A549 (cell line): ENCODE measurements at regions not wholly inside any gene's neighbourhood (a gene's known extent, or its start where the extent isn't known, plus 50 kb on each side); places are given as distances from the start of the nearest gene placed in this dataset.

Experiments
- ATAC-seq, 2 experiments: fragments of 200-7000 bp in 1 of 2; fragments of >200 bp in 1 of 2; cut with Nextera tagmentation in 1 of 2; cut with Tn5 transposase in 1 of 2; 3 replicates each; pipeline versions ENCODE4 v1.8.0 to v1.9.1; 2018 to 2020; ENCODE audit warnings: mild to moderate bottlenecking in 1 of 2, moderate library complexity in 1 of 2
- CTCF ChIA-PET: fragments of 300-600 bp; sonication (Branson Sonifier 250); formaldehyde crosslinking; extraction: SDS; loops from one replicate; lab custom pipeline; 2021; ENCODE audit warnings: antibody characterized with exemption, inconsistent platforms; lab: Yijun Ruan, JAX
- POLR2A ChIA-PET: fragments of 350-600 bp; formaldehyde crosslinking; extraction: SDS; loops from one replicate; lab custom pipeline; 2021; ENCODE audit warnings: antibody characterized with exemption, inconsistent platforms; lab: Yijun Ruan, JAX
- DNase-seq, 2 experiments: peaks; one replicate each; pipeline versions ENCODE4 v3.0.0 to v3.0.0-alpha.2; 2011 to 2016; ENCODE audit warnings: low read depth in 1 of 2, low spot score in 1 of 2
- FAIRE-seq: peaks from 2 replicates; lab custom pipeline; 2011; peaks lifted over from hg19 to GRCh38; lab: Jason Lieb, UNC
- H3K27ac ChIP-seq, 2 experiments: fragments of >200 bp; sonication (Bioruptor Twin); formaldehyde crosslinking; 3 replicates each; pipeline ENCODE4 v1.5.1; 2016 to 2017
- H3K4me1 ChIP-seq: fragments of >200 bp; sonication (Bioruptor Twin); formaldehyde crosslinking; 3 replicates; pipeline ENCODE4 v1.6.1; 2016
- H3K4me2 ChIP-seq: fragments of >200 bp; sonication (Bioruptor Twin); formaldehyde crosslinking; 3 replicates; pipeline ENCODE4 v1.6.1; 2016
- H3K4me3 ChIP-seq: fragments of >200 bp; sonication (Bioruptor Twin); formaldehyde crosslinking; 3 replicates; pipeline ENCODE4 v1.5.1; 2016
- H3K9me3 ChIP-seq: fragments of >200 bp; sonication (Bioruptor Twin); formaldehyde crosslinking; 3 replicates; pipeline ENCODE4 v1.6.1; 2016
- CHD2 ChIP-seq: fragments of 150-350 bp; IDR thresholded peaks from 2 replicates; pipeline ENCODE4 v1.6.1; 2014; ENCODE audit warnings: low read length; ENCODE audit not compliant: partially characterized antibody
- EP300 ChIP-seq, 2 experiments: fragments of >200 bp; sonication (Bioruptor Twin); formaldehyde crosslinking; IDR thresholded peaks; 2 replicates in 1 of 2; 3 replicates in 1 of 2; pipeline ENCODE4 v1.6.1; 2016 to 2017
- FOSB ChIP-seq: fragments of 250-450 bp; sonication (Bioruptor Pico); IDR thresholded peaks from 2 replicates; pipeline ENCODE4 v1.5.0; 2020; ENCODE audit warnings: mild to moderate bottlenecking, moderate library complexity
- FOXS1 ChIP-seq: fragments of 250-450 bp; sonication (Bioruptor Pico); IDR thresholded peaks from 2 replicates; pipeline ENCODE4 v1.5.0; 2020; ENCODE audit warnings: mild to moderate bottlenecking, moderate library complexity
- JUN ChIP-seq, 2 experiments: fragments of >200 bp; sonication (Bioruptor Twin); formaldehyde crosslinking; IDR thresholded peaks; 2 replicates in 1 of 2; 3 replicates in 1 of 2; pipeline ENCODE4 v1.6.1; 2016 to 2017
- MYC ChIP-seq: IDR thresholded peaks from 2 replicates; pipeline ENCODE4 v1.6.1; 2012; ENCODE audit warnings: mild to moderate bottlenecking, inconsistent platforms, low read length, improper control_type of control experiment, borderline replicate concordance
- NR3C1 ChIP-seq: fragments of >200 bp; sonication (Bioruptor Twin); formaldehyde crosslinking; IDR thresholded peaks from 3 replicates; pipeline ENCODE4 v1.6.1; 2017
- RAD21 ChIP-seq, 2 experiments: fragments of >200 bp in 1 of 2; sonication (Bioruptor Twin) in 1 of 2; formaldehyde crosslinking in 1 of 2; IDR thresholded peaks in 1 of 2; conservative IDR thresholded peaks in 1 of 2; 2 replicates in 1 of 2; 3 replicates in 1 of 2; pipeline ENCODE4 v1.6.1; 2012 to 2018; ENCODE audit warnings: inconsistent platforms in 1 of 2
- RARB ChIP-seq: fragments of 250-450 bp; sonication (Bioruptor Pico); IDR thresholded peaks from 2 replicates; pipeline ENCODE4 v1.8.0; 2021; ENCODE audit warnings: mild to moderate bottlenecking, moderate library complexity
- RCOR1 ChIP-seq: fragments of 150-350 bp; IDR thresholded peaks from 2 replicates; pipeline ENCODE4 v1.6.1; 2014; ENCODE audit warnings: antibody characterized with exemption, low read length, low read depth
- RNF2 ChIP-seq: fragments of 200-600 bp; sonication (generic); IDR thresholded peaks from 2 replicates; pipeline ENCODE4 v1.6.1; 2016; ENCODE audit warnings: low read depth, mild to moderate bottlenecking, antibody characterized with exemption, moderate library complexity, borderline replicate concordance
- SMC3 ChIP-seq: fragments of >200 bp; sonication (Bioruptor Twin); formaldehyde crosslinking; IDR thresholded peaks from 3 replicates; pipeline ENCODE4 v1.6.1; 2018; ENCODE audit warnings: inconsistent platforms
- TFCP2L1 ChIP-seq: fragments of 250-450 bp; sonication (Bioruptor Pico); IDR thresholded peaks from 2 replicates; pipeline ENCODE4 v1.5.0; 2021; ENCODE audit warnings: mild to moderate bottlenecking
- TP53 ChIP-seq: fragments of 250-450 bp; sonication (Bioruptor Pico); IDR thresholded peaks from 2 replicates; pipeline ENCODE4 v1.5.0; 2021; ENCODE audit warnings: mild to moderate bottlenecking, moderate library complexity
- WGBS: methylation state at CpG from one replicate; pipeline ENCODE4 v1.1.6; 2017; ENCODE audit errors: missing lambda C conversion rate; 5-methylcytosine and 5-hydroxymethylcytosine counted together
- TF ChIP-seq, protein P1 (sequence below): fragments of >200 bp; sonication (Bioruptor Twin); formaldehyde crosslinking; IDR thresholded peaks from 3 replicates; pipeline ENCODE4 v1.5.1; 2016
- TF ChIP-seq, protein P2 (sequence below): fragments of 250-450 bp; sonication (Bioruptor Pico); IDR thresholded peaks from 2 replicates; pipeline ENCODE4 v1.5.0; 2020; ENCODE audit warnings: low read depth, mild to moderate bottlenecking, moderate library complexity

DNA sequence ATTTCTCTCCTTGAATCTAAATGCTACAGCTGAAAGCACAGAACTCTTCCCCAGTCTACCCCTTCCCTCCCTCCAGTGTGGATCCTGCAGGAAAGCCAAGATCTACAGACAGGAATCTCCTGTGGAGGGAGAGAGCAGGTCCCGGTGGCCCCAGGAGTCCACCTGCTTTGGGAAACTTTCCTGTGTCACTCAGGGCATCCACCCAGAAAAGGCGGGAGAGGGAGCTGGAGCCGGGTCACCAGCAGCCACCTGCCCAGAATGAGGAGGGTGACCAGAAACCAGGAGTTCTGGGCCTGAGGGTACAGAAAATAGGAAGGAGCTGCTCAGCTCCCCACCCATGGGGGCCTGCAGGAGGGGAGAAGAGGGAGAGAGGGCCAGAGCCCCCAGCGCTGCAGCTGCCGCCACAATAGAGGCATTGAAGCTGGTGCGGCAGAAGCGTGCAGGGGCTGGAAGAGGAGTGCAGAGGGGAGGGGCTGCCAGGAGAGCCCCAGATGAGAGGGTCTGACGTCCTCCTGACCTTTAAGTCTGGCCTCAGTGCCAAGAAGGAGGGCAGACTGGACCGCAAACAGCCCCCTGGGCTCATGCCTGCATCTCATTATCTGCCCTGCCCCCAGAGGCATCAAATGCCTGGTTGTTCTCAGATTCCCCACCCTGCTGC lies 56.3 kb upstream of the TMEM72 start:
- no peak for DNase-seq
- H3K4me3 ChIP-seq, result no peak overlapping the region
- no peak overlapping the region for H3K4me2 ChIP-seq
- no peak for FAIRE-seq
- H3K4me1 ChIP-seq, result no peaks in the 10 kb centered on the region
- WGBS, result 52% methylated on average over 9 of the region's 9 CpGs
- ChIA-PET POLR2A (no interaction called here), CTCF (interaction anchor here (0.8 to 6.3 kb wide), 3 partner anchors 8 to 14 kb away, joined by 4 to 36 read pairs (median 5); no protein-coding TSS in a partner anchor)
- no peak for ATAC-seq
- H3K9me3 ChIP-seq, result no peaks in the 10 kb centered on the region
- no peak overlapping the region for H3K27ac ChIP-seq
- TF ChIP-seq RNF2 (no peak), RARB (CRISPR knock-in tag) (no peak), FOSB (CRISPR knock-in tag) (no peak), TP53 (no peak), FOXS1 (CRISPR knock-in tag) (no peak)
- TF ChIP-seq, protein P1, sequence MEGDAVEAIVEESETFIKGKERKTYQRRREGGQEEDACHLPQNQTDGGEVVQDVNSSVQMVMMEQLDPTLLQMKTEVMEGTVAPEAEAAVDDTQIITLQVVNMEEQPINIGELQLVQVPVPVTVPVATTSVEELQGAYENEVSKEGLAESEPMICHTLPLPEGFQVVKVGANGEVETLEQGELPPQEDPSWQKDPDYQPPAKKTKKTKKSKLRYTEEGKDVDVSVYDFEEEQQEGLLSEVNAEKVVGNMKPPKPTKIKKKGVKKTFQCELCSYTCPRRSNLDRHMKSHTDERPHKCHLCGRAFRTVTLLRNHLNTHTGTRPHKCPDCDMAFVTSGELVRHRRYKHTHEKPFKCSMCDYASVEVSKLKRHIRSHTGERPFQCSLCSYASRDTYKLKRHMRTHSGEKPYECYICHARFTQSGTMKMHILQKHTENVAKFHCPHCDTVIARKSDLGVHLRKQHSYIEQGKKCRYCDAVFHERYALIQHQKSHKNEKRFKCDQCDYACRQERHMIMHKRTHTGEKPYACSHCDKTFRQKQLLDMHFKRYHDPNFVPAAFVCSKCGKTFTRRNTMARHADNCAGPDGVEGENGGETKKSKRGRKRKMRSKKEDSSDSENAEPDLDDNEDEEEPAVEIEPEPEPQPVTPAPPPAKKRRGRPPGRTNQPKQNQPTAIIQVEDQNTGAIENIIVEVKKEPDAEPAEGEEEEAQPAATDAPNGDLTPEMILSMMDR, result no peak
- TF ChIP-seq, protein P2, sequence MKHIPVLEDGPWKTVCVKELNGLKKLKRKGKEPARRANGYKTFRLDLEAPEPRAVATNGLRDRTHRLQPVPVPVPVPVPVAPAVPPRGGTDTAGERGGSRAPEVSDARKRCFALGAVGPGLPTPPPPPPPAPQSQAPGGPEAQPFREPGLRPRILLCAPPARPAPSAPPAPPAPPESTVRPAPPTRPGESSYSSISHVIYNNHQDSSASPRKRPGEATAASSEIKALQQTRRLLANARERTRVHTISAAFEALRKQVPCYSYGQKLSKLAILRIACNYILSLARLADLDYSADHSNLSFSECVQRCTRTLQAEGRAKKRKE (CRISPR knock-in tag), result no peak

DNA sequence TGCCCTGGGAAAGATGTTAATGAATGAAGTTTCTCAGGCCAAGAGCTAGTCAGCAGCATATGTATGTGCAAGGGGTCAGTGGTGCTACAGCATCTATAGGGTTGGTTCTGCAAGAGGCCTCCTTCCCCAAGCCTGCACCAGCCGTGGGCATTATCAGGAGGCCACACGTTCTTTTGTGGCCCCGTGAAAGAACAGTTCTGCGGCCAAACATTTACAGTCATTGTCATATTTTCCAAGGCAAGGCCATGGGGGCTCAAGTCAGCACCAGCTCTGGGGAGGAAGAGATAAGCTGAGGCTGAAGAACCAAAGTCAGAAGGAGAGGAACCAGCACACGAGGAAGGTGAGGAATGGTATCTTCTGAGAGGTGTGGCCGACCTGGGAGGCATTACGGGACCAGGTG lies 54.4 kb upstream of the TMEM72 start:
- Histone ChIP-seq H3K4me1 (no peaks in the 10 kb centered on the region), H3K27ac (no peak overlapping the region), H3K4me3 (no peak overlapping the region), H3K9me3 (no peaks in the 10 kb centered on the region), H3K4me2 (no peak overlapping the region)
- WGBS, result 25% methylated on average over 7 of the region's 7 CpGs
- DNase-seq (no peak), FAIRE-seq (no peak), ATAC-seq (no peak)
- ChIA-PET CTCF (interaction anchor here (1.1 to 6.3 kb wide), 6 partner anchors 9 to 45 kb away, joined by 3 to 36 read pairs (median 6); no protein-coding TSS in a partner anchor), POLR2A (no interaction called here)
- TF ChIP-seq NR3C1 (no peak), EP300 (IDR thresholded peaks at IDR 0.05) (no peak), MYC (no peak), FOSB (CRISPR knock-in tag) (no peak), RCOR1 (no peak), RARB (CRISPR knock-in tag) (no peak), CHD2 (no peak), TFCP2L1 (CRISPR knock-in tag) (no peak)
- TF ChIP-seq, all 56 proteins: peak for 0

DNA sequence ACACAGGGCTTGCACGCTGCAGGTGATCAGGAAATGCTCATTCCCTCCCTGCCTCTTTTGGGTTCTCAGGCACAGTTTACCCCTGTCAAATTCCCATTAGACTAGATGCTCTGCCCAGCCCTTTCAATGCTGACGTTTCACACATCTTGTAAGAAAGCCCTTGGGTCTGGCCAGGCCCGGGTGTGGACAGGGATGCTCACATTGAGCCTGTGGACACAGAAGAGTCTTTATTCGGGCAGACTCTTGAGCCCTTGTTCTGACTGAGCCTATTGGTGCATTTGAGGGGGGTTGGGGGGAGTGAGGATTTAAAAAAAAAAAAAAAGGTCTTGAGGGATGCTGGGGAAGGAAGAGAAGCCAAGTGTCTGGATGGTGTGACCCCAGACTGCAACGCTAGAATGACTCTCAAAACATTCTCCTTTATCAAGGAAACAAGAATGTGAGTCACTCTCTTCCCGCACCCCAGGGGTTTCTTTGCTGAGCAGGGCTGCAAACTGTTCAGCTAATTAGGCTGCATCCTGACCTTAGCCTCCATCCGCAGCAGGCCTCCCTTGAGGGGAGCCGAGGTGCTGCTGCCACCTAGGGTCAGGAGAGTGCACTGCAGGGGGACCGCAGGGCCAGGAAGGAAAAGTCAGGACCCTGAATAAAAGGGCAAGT lies 53.6 kb upstream of the TMEM72 start:
- FAIRE-seq, result no peak

More for the DNA sequence above, 53.6 kb upstream of the TMEM72 start:
- 32% methylated on average over 9 of the region's 9 CpGs for WGBS
- ATAC-seq (peak; percentile 44 to 83; a peak in 3 of 6 replicates), DNase-seq (peak; percentile 41 to 55)
- CTCF ChIA-PET, result interaction anchor here (0.7 to 6.3 kb wide), 15 partner anchors 8 to 1187 kb away, joined by 3 to 36 read pairs (median 4); no protein-coding TSS in a partner anchor
- Histone ChIP-seq H3K4me2 (no peak overlapping the region), H3K27ac (no peak overlapping the region), H3K9me3 (no peaks in the 10 kb centered on the region)
- TF ChIP-seq JUN (IDR thresholded peaks at IDR 0.05) (no peak), RAD21 (conservative IDR thresholded peaks at IDR 0.05 in 1 of 2, IDR thresholded peaks at IDR 0.05 in 1 of 2) (peak; percentile 63 to 74), SMC3 (peak; percentile 45; the same call in 2 of the 3 replicates)
- TF ChIP-seq, protein P1, result peak; percentile 67
- TF ChIP-seq, all 56 proteins: peak for 3
- Histone ChIP-seq H3K4me1 (no peaks in the 10 kb centered on the region), H3K4me3 (no peak overlapping the region)
- POLR2A ChIA-PET, result no interaction called here
